NT2/D1 (cell line): ENCODE measurements at regions not wholly inside any gene's neighbourhood (a gene's known extent, or its start where the extent isn't known, plus 50 kb on each side); places are given as distances from the start of the nearest gene placed in this dataset.

ENCODE experiments used
- DNase-seq: peaks from one replicate; pipeline ENCODE4 v3.0.0-alpha.2; 2011; ENCODE audit warnings: low read depth, low spot score
- H3K27me3 ChIP-seq: 2 replicates; pipeline ENCODE4 v1.6.0; 2011; ENCODE audit warnings: mild to moderate bottlenecking; ENCODE audit not compliant: insufficient read length, insufficient read depth
- H3K36me3 ChIP-seq: 2 replicates; pipeline ENCODE4 v1.6.1; 2011; ENCODE audit warnings: mild to moderate bottlenecking, low read length, mixed read lengths; ENCODE audit not compliant: insufficient read depth, insufficient read length
- H3K4me1 ChIP-seq: 2 replicates; pipeline ENCODE4 v1.5.1; 2011; ENCODE audit not compliant: insufficient read depth, insufficient read length
- H3K4me3 ChIP-seq: 2 replicates; pipeline ENCODE4 v1.5.1; 2011; ENCODE audit warnings: low read depth; ENCODE audit not compliant: insufficient read length
- H3K9ac ChIP-seq: 2 replicates; pipeline ENCODE4 v1.6.0; 2011; ENCODE audit warnings: low read depth; ENCODE audit not compliant: insufficient read length
- H3K9me3 ChIP-seq: 2 replicates; pipeline ENCODE4 v1.5.1; 2011; ENCODE audit warnings: mild to moderate bottlenecking, low read length; ENCODE audit not compliant: insufficient read depth
- SUZ12 ChIP-seq: IDR thresholded peaks from 2 replicates; pipeline ENCODE4 v1.6.1; 2011; ENCODE audit not compliant: insufficient read length, insufficient read depth; ENCODE audit errors: extremely low read depth
- YY1 ChIP-seq: IDR thresholded peaks from 2 replicates; pipeline ENCODE4 v1.6.1; 2011; ENCODE audit not compliant: insufficient read length, insufficient read depth
- ZNF274 ChIP-seq: IDR thresholded peaks from 2 replicates; pipeline ENCODE4 v1.6.1; 2011; ENCODE audit warnings: mild to moderate bottlenecking, low read depth, low read length

- Histone ChIP-seq H3K27me3 (no peaks in the 10 kb centered on the region), H3K9me3 (no peaks in the 10 kb centered on the region), H3K36me3 (no peaks in the 10 kb centered on the region), H3K4me1 (no peaks in the 10 kb centered on the region), H3K4me3 (no peak overlapping the region), H3K9ac (no peak overlapping the region)
- TF ChIP-seq YY1 (no peak), ZNF274 (no peak), SUZ12 (no peak)
- no peak for DNase-seq
Measured at GRCh38 chr2:39487398-39488250, 50.5 kb upstream of the MAP4K3 start.

DNA sequence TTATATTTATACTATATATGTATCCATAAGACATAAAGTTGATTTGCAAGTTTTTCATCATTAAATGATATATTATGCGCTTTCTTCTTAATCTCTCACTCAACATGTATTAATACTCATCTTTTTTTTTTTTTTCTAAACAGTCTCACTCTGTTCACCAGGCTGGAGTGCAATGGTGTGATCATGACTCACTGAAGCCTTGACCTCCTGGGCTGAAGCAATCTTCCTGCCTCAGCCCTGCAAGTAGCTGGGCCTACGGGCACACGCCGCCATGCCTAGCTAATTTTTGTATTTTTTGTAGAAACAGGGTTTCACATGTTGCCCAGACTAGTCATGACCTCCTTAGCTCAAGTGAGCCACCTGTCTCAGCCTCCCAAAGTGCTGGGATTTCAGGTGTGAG, 51.4 kb upstream of the MAP4K3 start:
- Histone ChIP-seq H3K9me3 (no peaks in the 10 kb centered on the region), H3K9ac (no peak overlapping the region), H3K4me3 (no peak overlapping the region), H3K4me1 (no peaks in the 10 kb centered on the region), H3K36me3 (no peaks in the 10 kb centered on the region), H3K27me3 (no peaks in the 10 kb centered on the region)
- DNase-seq, result no peak
- TF ChIP-seq YY1, result no peak
- TF ChIP-seq SUZ12, result no peak
- TF ChIP-seq ZNF274, result no peak

DNA sequence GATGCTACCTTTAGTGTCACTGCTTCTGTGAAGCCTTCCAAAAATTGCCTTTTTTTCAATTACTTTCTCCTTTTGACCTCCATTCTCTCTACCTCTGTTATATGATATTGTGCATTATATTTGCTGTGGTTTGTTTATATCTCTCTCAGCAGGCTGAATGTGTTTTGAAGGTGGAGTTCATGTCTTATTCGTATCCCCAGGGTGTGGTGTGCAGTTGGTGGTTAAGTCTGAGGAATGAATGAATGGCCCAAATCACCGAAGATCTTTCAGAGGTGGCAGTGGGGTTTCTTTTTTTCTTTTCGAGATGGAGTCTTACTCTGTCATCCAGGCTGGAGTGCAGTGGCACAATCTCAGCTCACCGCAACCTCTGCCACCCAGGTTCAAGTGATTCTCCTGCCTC, 53.5 kb upstream of the MAP4K3 start:
- no peaks in the 10 kb centered on the region for H3K4me1 ChIP-seq
- TF ChIP-seq YY1, result no peak
- TF ChIP-seq SUZ12, result no peak
- no peak for TF ChIP-seq ZNF274
- H3K36me3 ChIP-seq, result no peaks in the 10 kb centered on the region
- H3K9ac ChIP-seq, result no peak overlapping the region
- H3K9me3 ChIP-seq, result no peaks in the 10 kb centered on the region
- no peak overlapping the region for H3K4me3 ChIP-seq
- H3K27me3 ChIP-seq, result no peaks in the 10 kb centered on the region
- no peak for DNase-seq

- Histone ChIP-seq H3K4me3 (no peak overlapping the region), H3K27me3 (no peaks in the 10 kb centered on the region), H3K9me3 (no peaks in the 10 kb centered on the region), H3K9ac (no peak overlapping the region), H3K4me1 (no peaks in the 10 kb centered on the region), H3K36me3 (no peaks in the 10 kb centered on the region)
- no peak for DNase-seq
- TF ChIP-seq ZNF274, result no peak
- no peak for TF ChIP-seq SUZ12
- TF ChIP-seq YY1, result no peak
Measured at GRCh38 chr2:39491653-39492052, 54.6 kb upstream of the MAP4K3 start.

DNA sequence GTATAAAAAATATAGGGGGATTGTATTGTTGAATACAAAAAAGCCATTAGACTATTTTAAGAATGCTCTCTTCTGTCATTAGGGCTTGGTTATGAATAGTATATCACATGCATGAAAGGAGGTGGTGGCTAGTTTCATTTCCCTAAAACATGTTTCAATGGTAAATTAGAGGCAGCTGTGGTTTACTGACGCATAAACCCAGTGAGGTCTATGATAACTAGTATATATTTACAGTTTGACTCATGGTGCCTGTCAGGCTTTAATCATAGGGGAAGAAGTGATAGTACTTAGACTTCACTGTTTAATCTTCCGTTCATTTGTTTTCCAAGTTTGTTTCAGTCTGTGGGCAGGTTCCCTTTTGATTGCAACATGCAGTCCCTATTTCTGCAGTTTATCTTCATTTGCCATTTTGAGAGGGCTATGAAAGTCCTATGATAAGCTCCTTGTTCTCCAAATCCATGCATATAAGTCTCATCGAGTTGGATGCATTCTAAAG, 55.1 kb upstream of the MAP4K3 start:
- H3K4me1 ChIP-seq, result no peaks in the 10 kb centered on the region
- no peaks in the 10 kb centered on the region for H3K36me3 ChIP-seq
- H3K9ac ChIP-seq, result no peak overlapping the region
- TF ChIP-seq ZNF274, result no peak
- no peak for TF ChIP-seq SUZ12
- TF ChIP-seq YY1, result no peak
- no peaks in the 10 kb centered on the region for H3K9me3 ChIP-seq
- H3K4me3 ChIP-seq, result no peak overlapping the region
- DNase-seq, result no peak
- no peaks in the 10 kb centered on the region for H3K27me3 ChIP-seq

GRCh38 chr2:39492716-39493115, 55.6 kb upstream of the MAP4K3 start:
- H3K4me1 ChIP-seq, result no peaks in the 10 kb centered on the region
- H3K36me3 ChIP-seq, result no peaks in the 10 kb centered on the region
- H3K4me3 ChIP-seq, result no peak overlapping the region
- TF ChIP-seq YY1 (no peak), SUZ12 (no peak), ZNF274 (no peak)
- no peaks in the 10 kb centered on the region for H3K9me3 ChIP-seq
- no peak for DNase-seq
- H3K27me3 ChIP-seq, result no peaks in the 10 kb centered on the region
- no peak overlapping the region for H3K9ac ChIP-seq

- no peak for DNase-seq
- Histone ChIP-seq H3K4me1 (no peaks in the 10 kb centered on the region), H3K27me3 (no peaks in the 10 kb centered on the region), H3K4me3 (no peak overlapping the region), H3K9ac (no peak overlapping the region), H3K9me3 (no peaks in the 10 kb centered on the region), H3K36me3 (no peaks in the 10 kb centered on the region)
- TF ChIP-seq SUZ12 (no peak), ZNF274 (no peak), YY1 (no peak)
Measured at GRCh38 chr2:39494784-39495251, 57.7 kb upstream of the MAP4K3 start.
